A549 (cell line): ENCODE measurements at regions not wholly inside any gene's neighbourhood (a gene's known extent, or its start where the extent isn't known, plus 50 kb on each side); places are given as distances from the start of the nearest gene placed in this dataset.

Experiments used
- ATAC-seq, 2 experiments: fragments of 200-7000 bp in 1 of 2; fragments of >200 bp in 1 of 2; cut with Nextera tagmentation in 1 of 2; cut with Tn5 transposase in 1 of 2; 3 replicates each; pipeline versions ENCODE4 v1.8.0 to v1.9.1; 2018 to 2020; ENCODE audit warnings: mild to moderate bottlenecking in 1 of 2, moderate library complexity in 1 of 2
- CTCF ChIA-PET: fragments of 300-600 bp; sonication (Branson Sonifier 250); formaldehyde crosslinking; extraction: SDS; loops from one replicate; lab custom pipeline; 2021; ENCODE audit warnings: antibody characterized with exemption, inconsistent platforms; lab: Yijun Ruan, JAX
- POLR2A ChIA-PET: fragments of 350-600 bp; formaldehyde crosslinking; extraction: SDS; loops from one replicate; lab custom pipeline; 2021; ENCODE audit warnings: antibody characterized with exemption, inconsistent platforms; lab: Yijun Ruan, JAX
- DNase-seq, 2 experiments: peaks; one replicate each; pipeline versions ENCODE4 v3.0.0 to v3.0.0-alpha.2; 2011 to 2016; ENCODE audit warnings: low read depth in 1 of 2, low spot score in 1 of 2
- FAIRE-seq: peaks from 2 replicates; lab custom pipeline; 2011; peaks lifted over from hg19 to GRCh38; lab: Jason Lieb, UNC
- H3K27ac ChIP-seq, 2 experiments: fragments of >200 bp; sonication (Bioruptor Twin); formaldehyde crosslinking; 3 replicates each; pipeline ENCODE4 v1.5.1; 2016 to 2017
- H3K4me1 ChIP-seq: fragments of >200 bp; sonication (Bioruptor Twin); formaldehyde crosslinking; 3 replicates; pipeline ENCODE4 v1.6.1; 2016
- H3K4me2 ChIP-seq: fragments of >200 bp; sonication (Bioruptor Twin); formaldehyde crosslinking; 3 replicates; pipeline ENCODE4 v1.6.1; 2016
- H3K4me3 ChIP-seq: fragments of >200 bp; sonication (Bioruptor Twin); formaldehyde crosslinking; 3 replicates; pipeline ENCODE4 v1.5.1; 2016
- H3K9me3 ChIP-seq: fragments of >200 bp; sonication (Bioruptor Twin); formaldehyde crosslinking; 3 replicates; pipeline ENCODE4 v1.6.1; 2016
- CHD2 ChIP-seq: fragments of 150-350 bp; IDR thresholded peaks from 2 replicates; pipeline ENCODE4 v1.6.1; 2014; ENCODE audit warnings: low read length; ENCODE audit not compliant: partially characterized antibody
- GATA3 ChIP-seq: IDR thresholded peaks from 2 replicates; pipeline ENCODE4 v1.6.1; 2012; ENCODE audit warnings: borderline replicate concordance
- HDAC2 ChIP-seq: fragments of 200-600 bp; sonication (generic); IDR thresholded peaks from 2 replicates; pipeline ENCODE4 v1.6.1; 2016
- HEYL ChIP-seq: fragments of 250-450 bp; sonication (Bioruptor Pico); IDR thresholded peaks from 2 replicates; pipeline ENCODE4 v1.8.0; 2021; ENCODE audit warnings: mild to moderate bottlenecking, moderate library complexity
- HOXA7 ChIP-seq: fragments of 250-450 bp; sonication (Bioruptor Pico); IDR thresholded peaks from 2 replicates; pipeline ENCODE4 v1.5.0; 2020; ENCODE audit warnings: mild to moderate bottlenecking, moderate library complexity
- HOXB5 ChIP-seq: fragments of 250-450 bp; sonication (Bioruptor Pico); IDR thresholded peaks from 2 replicates; pipeline ENCODE4 v1.5.0; 2020; ENCODE audit warnings: mild to moderate bottlenecking, moderate library complexity
- JUNB ChIP-seq: fragments of >200 bp; sonication (Bioruptor Twin); formaldehyde crosslinking; IDR thresholded peaks from 2 replicates; pipeline ENCODE4 v1.6.1; 2016
- MYC ChIP-seq: IDR thresholded peaks from 2 replicates; pipeline ENCODE4 v1.6.1; 2012; ENCODE audit warnings: mild to moderate bottlenecking, inconsistent platforms, low read length, improper control_type of control experiment, borderline replicate concordance
- NR3C1 ChIP-seq: fragments of >200 bp; sonication (Bioruptor Twin); formaldehyde crosslinking; IDR thresholded peaks from 3 replicates; pipeline ENCODE4 v1.6.1; 2017
- POLR2A ChIP-seq: IDR thresholded peaks from 2 replicates; pipeline ENCODE4 v1.6.1; 2012; ENCODE audit warnings: mild to moderate bottlenecking, low read length
- RFX5 ChIP-seq: fragments of 450-650 bp; IDR thresholded peaks from 2 replicates; pipeline ENCODE4 v1.7.1; 2014; ENCODE audit warnings: antibody characterized with exemption, mild to moderate bottlenecking, moderate library complexity
- RNF2 ChIP-seq: fragments of 200-600 bp; sonication (generic); IDR thresholded peaks from 2 replicates; pipeline ENCODE4 v1.6.1; 2016; ENCODE audit warnings: low read depth, mild to moderate bottlenecking, antibody characterized with exemption, moderate library complexity, borderline replicate concordance
- TFCP2L1 ChIP-seq: fragments of 250-450 bp; sonication (Bioruptor Pico); IDR thresholded peaks from 2 replicates; pipeline ENCODE4 v1.5.0; 2021; ENCODE audit warnings: mild to moderate bottlenecking
- ZC3H11A ChIP-seq: fragments of 450-650 bp; IDR thresholded peaks from 2 replicates; pipeline ENCODE4 v1.6.1; 2014; ENCODE audit warnings: antibody characterized with exemption, mild to moderate bottlenecking
- ZNF302 ChIP-seq: fragments of 250-450 bp; sonication (Bioruptor Pico); IDR thresholded peaks from 2 replicates; pipeline ENCODE4 v1.9.0; 2021; ENCODE audit warnings: inconsistent platforms, mild to moderate bottlenecking, moderate library complexity
- ZSCAN20 ChIP-seq: fragments of 250-450 bp; sonication (Bioruptor Pico); IDR thresholded peaks from 2 replicates; pipeline ENCODE4 v1.8.0; 2022; ENCODE audit warnings: mild to moderate bottlenecking, moderate library complexity
- WGBS: methylation state at CpG from one replicate; pipeline ENCODE4 v1.1.6; 2017; ENCODE audit errors: missing lambda C conversion rate; 5-methylcytosine and 5-hydroxymethylcytosine counted together
- TF ChIP-seq, protein P1 (sequence below): fragments of 200-600 bp; sonication (generic); IDR thresholded peaks from 2 replicates; pipeline ENCODE4 v1.6.1; 2016; ENCODE audit warnings: antibody characterized with exemption, mild to moderate bottlenecking, moderate library complexity
- TF ChIP-seq, protein P2 (sequence below): fragments of 250-450 bp; sonication (Bioruptor Pico); IDR thresholded peaks from 2 replicates; pipeline ENCODE4 v1.5.0; 2021; ENCODE audit warnings: mild to moderate bottlenecking, moderate library complexity, borderline replicate concordance
- TF ChIP-seq, protein P3 (sequence below): fragments of >200 bp; sonication (Bioruptor Twin); formaldehyde crosslinking; IDR thresholded peaks from 2 replicates; pipeline ENCODE4 v1.6.1; 2016
- TF ChIP-seq, protein P4 (sequence below): IDR thresholded peaks from 2 replicates; pipeline ENCODE4 v1.6.1; 2012

DNA sequence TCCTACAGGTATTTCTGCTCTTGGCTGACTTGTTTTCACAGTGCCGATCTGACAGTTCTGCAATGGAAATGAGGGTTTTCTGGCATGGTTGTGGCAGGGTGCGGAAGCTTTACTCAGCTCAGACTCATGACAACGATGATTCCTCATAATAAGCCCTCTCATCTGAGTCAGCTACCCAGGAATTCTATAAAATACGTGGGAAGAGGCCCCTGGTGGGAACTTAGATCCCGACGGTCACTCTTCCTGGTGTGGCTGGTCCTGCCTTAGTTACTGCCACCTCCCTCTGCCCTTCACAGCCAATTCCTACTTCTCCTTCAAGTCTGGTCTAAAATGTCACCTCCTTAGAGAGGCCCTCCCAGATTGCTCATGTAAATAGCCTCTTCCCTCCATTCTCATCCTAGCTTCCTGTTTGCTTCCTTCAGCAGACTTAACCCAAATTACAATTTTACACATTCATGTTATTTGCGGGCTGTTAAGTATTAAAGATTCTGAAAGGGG lies 104.2 kb upstream of the MAP1LC3B2 start (continued):
- TF ChIP-seq, protein P1, sequence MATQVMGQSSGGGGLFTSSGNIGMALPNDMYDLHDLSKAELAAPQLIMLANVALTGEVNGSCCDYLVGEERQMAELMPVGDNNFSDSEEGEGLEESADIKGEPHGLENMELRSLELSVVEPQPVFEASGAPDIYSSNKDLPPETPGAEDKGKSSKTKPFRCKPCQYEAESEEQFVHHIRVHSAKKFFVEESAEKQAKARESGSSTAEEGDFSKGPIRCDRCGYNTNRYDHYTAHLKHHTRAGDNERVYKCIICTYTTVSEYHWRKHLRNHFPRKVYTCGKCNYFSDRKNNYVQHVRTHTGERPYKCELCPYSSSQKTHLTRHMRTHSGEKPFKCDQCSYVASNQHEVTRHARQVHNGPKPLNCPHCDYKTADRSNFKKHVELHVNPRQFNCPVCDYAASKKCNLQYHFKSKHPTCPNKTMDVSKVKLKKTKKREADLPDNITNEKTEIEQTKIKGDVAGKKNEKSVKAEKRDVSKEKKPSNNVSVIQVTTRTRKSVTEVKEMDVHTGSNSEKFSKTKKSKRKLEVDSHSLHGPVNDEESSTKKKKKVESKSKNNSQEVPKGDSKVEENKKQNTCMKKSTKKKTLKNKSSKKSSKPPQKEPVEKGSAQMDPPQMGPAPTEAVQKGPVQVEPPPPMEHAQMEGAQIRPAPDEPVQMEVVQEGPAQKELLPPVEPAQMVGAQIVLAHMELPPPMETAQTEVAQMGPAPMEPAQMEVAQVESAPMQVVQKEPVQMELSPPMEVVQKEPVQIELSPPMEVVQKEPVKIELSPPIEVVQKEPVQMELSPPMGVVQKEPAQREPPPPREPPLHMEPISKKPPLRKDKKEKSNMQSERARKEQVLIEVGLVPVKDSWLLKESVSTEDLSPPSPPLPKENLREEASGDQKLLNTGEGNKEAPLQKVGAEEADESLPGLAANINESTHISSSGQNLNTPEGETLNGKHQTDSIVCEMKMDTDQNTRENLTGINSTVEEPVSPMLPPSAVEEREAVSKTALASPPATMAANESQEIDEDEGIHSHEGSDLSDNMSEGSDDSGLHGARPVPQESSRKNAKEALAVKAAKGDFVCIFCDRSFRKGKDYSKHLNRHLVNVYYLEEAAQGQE: no peak
- TF ChIP-seq, protein P2, sequence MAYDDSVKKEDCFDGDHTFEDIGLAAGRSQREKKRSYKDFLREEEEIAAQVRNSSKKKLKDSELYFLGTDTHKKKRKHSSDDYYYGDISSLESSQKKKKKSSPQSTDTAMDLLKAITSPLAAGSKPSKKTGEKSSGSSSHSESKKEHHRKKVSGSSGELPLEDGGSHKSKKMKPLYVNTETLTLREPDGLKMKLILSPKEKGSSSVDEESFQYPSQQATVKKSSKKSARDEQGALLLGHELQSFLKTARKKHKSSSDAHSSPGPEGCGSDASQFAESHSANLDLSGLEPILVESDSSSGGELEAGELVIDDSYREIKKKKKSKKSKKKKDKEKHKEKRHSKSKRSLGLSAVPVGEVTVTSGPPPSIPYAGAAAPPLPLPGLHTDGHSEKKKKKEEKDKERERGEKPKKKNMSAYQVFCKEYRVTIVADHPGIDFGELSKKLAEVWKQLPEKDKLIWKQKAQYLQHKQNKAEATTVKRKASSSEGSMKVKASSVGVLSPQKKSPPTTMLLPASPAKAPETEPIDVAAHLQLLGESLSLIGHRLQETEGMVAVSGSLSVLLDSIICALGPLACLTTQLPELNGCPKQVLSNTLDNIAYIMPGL (CRISPR knock-in tag): no peak
- TF ChIP-seq HDAC2 (no peak), ZC3H11A (no peak), HEYL (CRISPR knock-in tag) (no peak), JUNB (peak; percentile 40; the same call in 1 of the 2 replicates)
- TF ChIP-seq, protein P3, sequence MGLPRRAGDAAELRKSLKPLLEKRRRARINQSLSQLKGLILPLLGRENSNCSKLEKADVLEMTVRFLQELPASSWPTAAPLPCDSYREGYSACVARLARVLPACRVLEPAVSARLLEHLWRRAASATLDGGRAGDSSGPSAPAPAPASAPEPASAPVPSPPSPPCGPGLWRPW: no peak

DNA sequence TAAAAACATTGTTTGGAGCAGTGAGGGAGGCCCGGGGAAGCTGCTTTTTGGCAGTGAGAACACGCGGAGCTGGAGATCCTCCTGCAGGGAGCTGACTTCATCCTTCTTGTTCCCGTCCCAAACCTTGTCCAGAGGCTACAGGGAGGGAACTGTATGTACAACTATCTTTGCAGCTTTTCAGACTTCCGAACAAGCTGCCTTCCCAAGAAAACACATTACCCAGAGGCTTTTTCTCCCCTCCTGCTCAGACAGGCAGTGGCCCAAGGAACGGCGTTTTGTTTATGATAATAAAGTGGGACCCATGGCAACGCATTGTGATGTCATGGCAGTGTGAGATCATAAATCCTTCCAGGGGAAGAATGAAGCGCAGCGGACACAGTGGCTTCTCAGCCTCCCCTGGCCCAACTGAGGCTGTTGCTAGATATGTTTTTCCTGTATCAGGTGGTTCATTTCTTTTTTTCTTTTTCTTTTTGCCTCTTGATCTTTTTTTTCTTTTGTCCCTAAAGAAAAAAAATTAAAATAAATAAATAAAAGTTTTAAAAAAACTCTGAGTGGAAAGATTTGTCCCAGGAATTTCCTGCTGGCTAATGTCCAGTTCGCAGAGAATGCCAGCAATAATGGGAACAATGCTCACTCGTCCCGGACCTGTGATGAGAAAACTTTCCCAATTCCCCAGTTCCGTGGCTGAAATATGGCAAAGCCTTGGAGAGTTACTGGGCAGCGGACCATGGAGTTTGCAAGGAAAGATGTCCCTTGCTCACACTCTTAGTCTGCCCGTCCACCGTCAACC lies 103.4 kb upstream of the MAP1LC3B2 start:
- FAIRE-seq: peak; percentile 85
- 42% methylated on average over 17 of the region's 17 CpGs for WGBS
- CTCF ChIA-PET: interaction anchor here (1.9 kb wide), 2 partner anchors 9 to 21 kb away, joined by 5 read pairs; no protein-coding TSS in a partner anchor

DNA sequence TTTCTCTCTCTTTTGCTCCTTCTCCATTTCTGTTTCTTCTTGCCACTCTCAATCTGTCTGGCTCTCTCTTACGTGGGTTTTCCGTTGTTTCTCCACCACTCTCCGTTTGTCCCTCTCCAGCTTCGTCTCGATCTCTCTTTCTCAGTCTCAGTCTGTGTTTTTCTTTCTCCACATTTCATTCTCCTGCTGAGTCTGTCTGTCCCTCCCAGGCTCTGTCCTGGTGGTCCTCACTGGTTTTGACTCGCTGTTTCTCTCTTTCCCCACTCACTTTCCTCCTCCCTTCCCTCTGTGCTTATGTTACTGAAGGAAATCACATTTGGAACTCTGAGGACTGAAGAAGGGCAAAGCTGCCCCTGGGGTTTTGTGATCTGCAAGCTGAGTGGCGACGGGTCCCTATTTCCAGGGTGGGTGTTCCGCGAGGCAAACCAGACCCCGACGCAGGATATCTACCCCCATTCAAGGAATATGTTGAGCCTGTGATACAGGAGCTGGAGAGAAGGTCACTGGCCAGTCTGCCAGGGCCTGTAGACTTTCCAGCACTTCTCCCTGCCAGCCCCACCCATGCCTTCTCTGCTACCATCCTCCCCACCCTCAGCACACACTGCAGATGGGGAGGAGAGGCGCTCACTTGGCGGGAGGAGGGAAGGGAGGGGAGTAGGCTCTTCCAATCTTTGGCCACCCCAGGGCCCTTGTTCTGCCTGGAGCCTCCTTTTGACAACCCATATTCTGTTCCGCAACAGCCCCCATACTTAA lies 102.7 kb upstream of the MAP1LC3B2 start:
- ChIA-PET POLR2A (no interaction called here), CTCF (interaction anchor here (1.9 kb wide), 1 partner anchor 22 kb away, joined by 5 read pairs; no protein-coding TSS in a partner anchor)
- WGBS: 80% methylated on average over 15 of the region's 15 CpGs
- FAIRE-seq: no peak
- no peak for TF ChIP-seq POLR2A
- TF ChIP-seq, protein P3: no peak
- no peak for TF ChIP-seq TFCP2L1 (CRISPR knock-in tag)
- TF ChIP-seq GATA3: no peak
- no peak for TF ChIP-seq CHD2
- no peak for TF ChIP-seq HOXB5 (CRISPR knock-in tag)
- TF ChIP-seq NR3C1: no peak
- TF ChIP-seq, protein P2 (CRISPR knock-in tag): no peak
- TF ChIP-seq MYC: no peak
- TF ChIP-seq RFX5: no peak
- no peak; the same call in 1 of the 2 replicates for TF ChIP-seq ZNF302 (CRISPR knock-in tag)
- no peak for TF ChIP-seq HOXA7 (CRISPR knock-in tag)
- TF ChIP-seq, protein P4, sequence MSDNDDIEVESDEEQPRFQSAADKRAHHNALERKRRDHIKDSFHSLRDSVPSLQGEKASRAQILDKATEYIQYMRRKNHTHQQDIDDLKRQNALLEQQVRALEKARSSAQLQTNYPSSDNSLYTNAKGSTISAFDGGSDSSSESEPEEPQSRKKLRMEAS: no peak
- DNase-seq: peak in 1 of 2 experiments; percentile 52
- peaks cover 30% of the 10 kb centered on the region for H3K4me1 ChIP-seq
- H3K4me3 ChIP-seq: no peak overlapping the region
- no peaks in the 10 kb centered on the region for H3K9me3 ChIP-seq
- H3K27ac ChIP-seq: peak overlapping the region; percentile 57 to 80; a peak in 5 of 6 replicates
- peak overlapping the region; percentile 46 for H3K4me2 ChIP-seq
- peak in 1 of 2 experiments; percentile 38; a peak in 3 of 6 replicates for ATAC-seq

More for the DNA sequence above, 103.4 kb upstream of the MAP1LC3B2 start:
- H3K4me3 ChIP-seq: no peak overlapping the region
- peak; percentile 79 to 84 for ATAC-seq
- POLR2A ChIA-PET: interaction anchor here (0.6 to 1.0 kb wide), 3 partner anchors 21 to 121 kb away, joined by 3 to 6 read pairs (median 6); no protein-coding TSS in a partner anchor
- H3K4me1 ChIP-seq: peaks cover 30% of the 10 kb centered on the region
- H3K9me3 ChIP-seq: no peaks in the 10 kb centered on the region
- TF ChIP-seq HEYL (CRISPR knock-in tag) (0 out of 2 replicates have a peak, but pooled peaks have one; percentile 56), ZSCAN20 (CRISPR knock-in tag) (0 out of 2 replicates have a peak, but pooled peaks have one; percentile 27), RNF2 (no peak), HOXB5 (CRISPR knock-in tag) (no peak)
- peak; percentile 67 to 93 for DNase-seq
- peak overlapping the region; percentile 57 to 80 for H3K27ac ChIP-seq
- H3K4me2 ChIP-seq: peak overlapping the region; percentile 46
